ENCODE measurements at regions not wholly inside any gene's neighbourhood (a gene's known extent, or its start where the extent isn't known, plus 50 kb on each side); places are given as distances from the start of the nearest gene placed in this dataset.

DNA sequence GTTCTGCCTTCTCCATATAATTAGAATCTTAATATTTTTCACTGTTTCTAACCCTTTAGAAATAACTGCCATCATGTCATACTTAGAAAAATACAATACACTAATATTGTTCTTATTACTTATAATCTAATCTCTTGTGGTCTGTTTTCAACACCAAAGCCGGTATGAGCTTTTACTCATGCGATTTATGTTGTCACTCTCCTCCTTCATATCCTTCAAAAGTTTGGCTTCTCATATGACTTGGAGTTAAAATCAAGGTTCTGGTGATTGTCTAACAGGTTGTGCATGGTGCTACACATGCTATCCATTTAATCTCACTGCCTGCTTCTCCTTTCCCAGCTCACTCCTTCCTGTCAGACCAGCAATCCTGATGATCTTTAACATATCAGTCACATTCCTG, 1392.9 kb downstream of the ARAP2 start:
- no peak for FAIRE-seq

DNA sequence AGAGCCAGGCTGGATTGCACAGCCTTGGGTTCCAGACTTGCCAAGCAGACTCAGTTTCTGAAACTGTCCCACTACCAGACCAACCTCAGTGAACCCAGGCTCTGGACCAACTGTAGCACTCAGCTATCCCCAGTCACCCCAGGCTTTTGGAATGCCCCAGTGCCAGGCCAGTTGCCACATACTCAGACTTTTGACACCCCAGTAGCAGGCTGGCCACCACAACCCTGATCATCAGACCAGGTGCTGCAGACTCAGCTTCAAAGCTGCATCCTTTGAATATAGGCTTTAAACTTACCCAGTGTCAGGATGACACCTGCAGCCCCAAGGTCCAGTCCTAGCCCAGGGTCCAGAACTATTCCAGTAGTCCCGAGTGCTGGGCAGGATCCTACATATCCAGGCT, 1389.9 kb downstream of the ARAP2 start:
- no peak overlapping the region for H3K27ac ChIP-seq (ENCODE audit: low read depth in 2 of 2, low read length in 2 of 2)

More for the DNA sequence above, 1392.9 kb downstream of the ARAP2 start:
- TF ChIP-seq, protein P1, sequence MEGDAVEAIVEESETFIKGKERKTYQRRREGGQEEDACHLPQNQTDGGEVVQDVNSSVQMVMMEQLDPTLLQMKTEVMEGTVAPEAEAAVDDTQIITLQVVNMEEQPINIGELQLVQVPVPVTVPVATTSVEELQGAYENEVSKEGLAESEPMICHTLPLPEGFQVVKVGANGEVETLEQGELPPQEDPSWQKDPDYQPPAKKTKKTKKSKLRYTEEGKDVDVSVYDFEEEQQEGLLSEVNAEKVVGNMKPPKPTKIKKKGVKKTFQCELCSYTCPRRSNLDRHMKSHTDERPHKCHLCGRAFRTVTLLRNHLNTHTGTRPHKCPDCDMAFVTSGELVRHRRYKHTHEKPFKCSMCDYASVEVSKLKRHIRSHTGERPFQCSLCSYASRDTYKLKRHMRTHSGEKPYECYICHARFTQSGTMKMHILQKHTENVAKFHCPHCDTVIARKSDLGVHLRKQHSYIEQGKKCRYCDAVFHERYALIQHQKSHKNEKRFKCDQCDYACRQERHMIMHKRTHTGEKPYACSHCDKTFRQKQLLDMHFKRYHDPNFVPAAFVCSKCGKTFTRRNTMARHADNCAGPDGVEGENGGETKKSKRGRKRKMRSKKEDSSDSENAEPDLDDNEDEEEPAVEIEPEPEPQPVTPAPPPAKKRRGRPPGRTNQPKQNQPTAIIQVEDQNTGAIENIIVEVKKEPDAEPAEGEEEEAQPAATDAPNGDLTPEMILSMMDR (IDR thresholded peaks at IDR 0.05; ENCODE audit: borderline replicate concordance, extremely low read depth, insufficient read depth), result no peak
- Histone ChIP-seq H3K27ac (ENCODE audit: low read depth in 2 of 2, low read length in 2 of 2) (no peak overlapping the region), H3K36me3 (ENCODE audit: control insufficient read depth in 2 of 3, insufficient read depth in 3 of 3, low read length in 3 of 3) (no peaks in the 10 kb centered on the region), H3K4me3 (ENCODE audit: low read length in 3 of 3) (no peak overlapping the region), H3K4me1 (ENCODE audit: control insufficient read depth in 2 of 3, insufficient read depth in 2 of 3, low read depth in 1 of 3, low read length in 3 of 3) (no peaks in the 10 kb centered on the region), H3K27me3 (ENCODE audit: control insufficient read depth, insufficient read depth, low read length) (no peaks in the 10 kb centered on the region), H3K9me3 (ENCODE audit: control insufficient read depth in 2 of 3, insufficient read depth in 1 of 3, low read length in 3 of 3) (no peaks in the 10 kb centered on the region), H3K9ac (ENCODE audit: low read length in 3 of 3) (no peak overlapping the region)
- intact Hi-C loops (cut with DNase I), result no loop called here
- no peak for DNase-seq

DNA sequence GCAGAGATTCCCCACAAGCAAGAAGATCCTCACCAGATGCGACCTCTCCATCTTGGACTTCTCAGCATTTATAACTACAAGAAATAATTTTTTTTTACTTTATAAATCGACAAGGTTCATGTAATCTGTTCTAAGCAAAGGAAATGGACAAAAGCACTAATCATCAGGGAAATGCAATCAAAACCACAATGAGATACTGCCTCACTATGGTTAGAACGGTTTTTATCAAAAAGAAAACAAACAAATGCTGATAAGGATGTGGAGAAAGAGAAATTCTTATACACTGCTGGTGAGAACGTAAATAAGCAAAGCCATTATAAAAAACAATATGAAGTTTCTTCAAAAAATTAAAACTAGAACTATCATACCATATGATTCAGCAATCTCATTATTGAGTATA, 1382.6 kb downstream of the ARAP2 start:
- intact Hi-C loops (cut with DNase I), result no loop called here
- Histone ChIP-seq H3K27ac (ENCODE audit: low read depth in 2 of 2, low read length in 2 of 2) (no peak overlapping the region), H3K9me3 (ENCODE audit: control insufficient read depth in 2 of 3, insufficient read depth in 1 of 3, low read length in 3 of 3) (peaks cover 0 to 2% (median 0%) of the 10 kb centered on the region in 3 donors), H3K36me3 (ENCODE audit: control insufficient read depth in 2 of 3, insufficient read depth in 3 of 3, low read length in 3 of 3) (no peaks in the 10 kb centered on the region), H3K9ac (ENCODE audit: low read length in 3 of 3) (no peak overlapping the region), H3K27me3 (ENCODE audit: control insufficient read depth, insufficient read depth, low read length) (no peaks in the 10 kb centered on the region), H3K4me1 (ENCODE audit: control insufficient read depth in 2 of 3, insufficient read depth in 2 of 3, low read depth in 1 of 3, low read length in 3 of 3) (no peaks in the 10 kb centered on the region), H3K4me3 (ENCODE audit: low read length in 3 of 3) (no peak overlapping the region)
- peak in 1 of 5 donors; percentile 1 for DNase-seq
- TF ChIP-seq, protein P1 (IDR thresholded peaks at IDR 0.05; ENCODE audit: borderline replicate concordance, extremely low read depth, insufficient read depth), result no peak
- FAIRE-seq, result no peak

More for the DNA sequence above, 1389.9 kb downstream of the ARAP2 start:
- intact Hi-C loops (cut with DNase I), result no loop called here
- H3K9me3 ChIP-seq (ENCODE audit: control insufficient read depth in 2 of 3, insufficient read depth in 1 of 3, low read length in 3 of 3), result no peaks in the 10 kb centered on the region
- DNase-seq (no peak), FAIRE-seq (no peak)
- TF ChIP-seq, protein P1 (IDR thresholded peaks at IDR 0.05; ENCODE audit: borderline replicate concordance, extremely low read depth, insufficient read depth), result no peak
- no peaks in the 10 kb centered on the region for H3K36me3 ChIP-seq (ENCODE audit: control insufficient read depth in 2 of 3, insufficient read depth in 3 of 3, low read length in 3 of 3)
- no peak overlapping the region for H3K9ac ChIP-seq (ENCODE audit: low read length in 3 of 3)
- H3K27me3 ChIP-seq (ENCODE audit: control insufficient read depth, insufficient read depth, low read length), result no peaks in the 10 kb centered on the region
- H3K4me3 ChIP-seq (ENCODE audit: low read length in 3 of 3), result no peak overlapping the region
- H3K4me1 ChIP-seq (ENCODE audit: control insufficient read depth in 2 of 3, insufficient read depth in 2 of 3, low read depth in 1 of 3, low read length in 3 of 3), result no peaks in the 10 kb centered on the region

DNA sequence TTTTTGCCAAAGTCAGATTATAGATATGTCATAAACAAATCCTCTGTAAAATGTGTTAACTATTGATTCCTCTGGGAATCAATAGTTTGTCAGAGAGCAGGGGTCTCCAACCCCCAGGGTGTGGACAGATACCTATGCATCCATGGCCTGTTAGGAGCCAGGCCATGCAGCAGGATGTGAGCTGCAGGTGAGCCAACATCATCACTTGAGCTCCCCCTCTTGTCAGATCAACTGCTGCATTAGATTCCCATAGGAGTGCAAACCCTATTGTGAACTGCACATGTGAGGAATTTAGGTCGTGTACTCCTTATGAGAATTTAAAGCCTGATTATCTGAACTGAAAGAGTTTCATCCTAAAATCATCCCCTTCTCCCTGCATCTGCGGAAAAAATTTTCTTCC, 1365.4 kb downstream of the ARAP2 start:
- H3K4me1 ChIP-seq (ENCODE audit: control insufficient read depth in 2 of 3, insufficient read depth in 2 of 3, low read depth in 1 of 3, low read length in 3 of 3), result no peaks in the 10 kb centered on the region
- H3K27ac ChIP-seq (ENCODE audit: low read depth in 2 of 2, low read length in 2 of 2), result no peak overlapping the region
- no peak overlapping the region for H3K9ac ChIP-seq (ENCODE audit: low read length in 3 of 3)
- TF ChIP-seq, protein P1 (IDR thresholded peaks at IDR 0.05; ENCODE audit: borderline replicate concordance, extremely low read depth, insufficient read depth), result no peak
- no peak overlapping the region for H3K4me3 ChIP-seq (ENCODE audit: low read length in 3 of 3)
- DNase-seq, result no peak
- peaks cover 0 to 3% (median 0%) of the 10 kb centered on the region in 3 donors for H3K9me3 ChIP-seq (ENCODE audit: control insufficient read depth in 2 of 3, insufficient read depth in 1 of 3, low read length in 3 of 3)
- intact Hi-C loops (cut with DNase I), result no loop called here
- no peak for FAIRE-seq
- H3K36me3 ChIP-seq (ENCODE audit: control insufficient read depth in 2 of 3, insufficient read depth in 3 of 3, low read length in 3 of 3), result no peaks in the 10 kb centered on the region
- no peaks in the 10 kb centered on the region for H3K27me3 ChIP-seq (ENCODE audit: control insufficient read depth, insufficient read depth, low read length)

Measured in kidney (tissue), 13 donors.